HG02623 (cell line): ENCODE measurements at regions not wholly inside any gene's neighbourhood (a gene's known extent, or its start where the extent isn't known, plus 50 kb on each side); places are given as distances from the start of the nearest gene placed in this dataset.

Experiments
- ATAC-seq: cut with Tn5 transposase; IDR thresholded peaks from one replicate; pipeline ENCODE4 v1.9.1; 2021; ENCODE audit warnings: moderate library complexity; ENCODE audit not compliant: unreplicated experiment

DNA sequence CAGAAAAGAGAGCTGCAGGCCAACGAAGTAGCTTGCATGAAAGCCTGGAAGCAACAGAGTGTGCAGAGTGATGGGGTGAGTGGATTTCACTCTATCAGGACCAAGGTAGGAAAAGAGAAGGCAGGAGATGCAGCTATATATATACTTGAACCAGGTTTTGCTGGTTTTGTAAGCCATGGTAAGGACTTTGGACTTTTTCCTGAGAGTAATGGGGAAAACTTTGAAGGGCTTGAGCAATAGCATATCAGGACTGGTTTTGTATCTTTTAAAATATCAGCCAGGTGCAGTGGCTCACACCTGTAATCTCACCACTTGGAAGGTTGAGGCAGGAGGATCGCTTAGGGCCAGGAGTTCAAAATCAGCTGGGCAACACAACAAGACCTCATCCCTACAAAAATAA, 120.6 kb upstream of the NRP1 start:
- ATAC-seq = no peak

DNA sequence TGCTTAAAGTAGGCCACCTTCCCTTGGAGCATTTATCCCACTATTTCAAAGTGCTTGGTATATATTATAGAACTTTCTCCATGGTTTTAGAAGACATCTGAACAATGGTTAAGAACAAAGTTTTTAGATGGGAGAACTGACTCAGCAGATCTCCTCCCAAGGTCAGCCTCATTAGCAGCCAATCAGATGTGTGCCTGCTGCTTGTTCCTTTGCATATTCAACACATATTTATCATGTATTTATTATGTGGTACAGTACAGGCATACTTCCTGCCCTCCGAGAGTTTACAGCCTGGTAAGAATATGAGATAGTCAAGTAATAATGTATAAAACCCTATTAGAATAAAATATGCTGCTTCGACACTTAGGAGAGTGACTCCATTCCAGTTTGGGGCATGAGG, 120.1 kb upstream of the NRP1 start:
- ATAC-seq = no peak

DNA sequence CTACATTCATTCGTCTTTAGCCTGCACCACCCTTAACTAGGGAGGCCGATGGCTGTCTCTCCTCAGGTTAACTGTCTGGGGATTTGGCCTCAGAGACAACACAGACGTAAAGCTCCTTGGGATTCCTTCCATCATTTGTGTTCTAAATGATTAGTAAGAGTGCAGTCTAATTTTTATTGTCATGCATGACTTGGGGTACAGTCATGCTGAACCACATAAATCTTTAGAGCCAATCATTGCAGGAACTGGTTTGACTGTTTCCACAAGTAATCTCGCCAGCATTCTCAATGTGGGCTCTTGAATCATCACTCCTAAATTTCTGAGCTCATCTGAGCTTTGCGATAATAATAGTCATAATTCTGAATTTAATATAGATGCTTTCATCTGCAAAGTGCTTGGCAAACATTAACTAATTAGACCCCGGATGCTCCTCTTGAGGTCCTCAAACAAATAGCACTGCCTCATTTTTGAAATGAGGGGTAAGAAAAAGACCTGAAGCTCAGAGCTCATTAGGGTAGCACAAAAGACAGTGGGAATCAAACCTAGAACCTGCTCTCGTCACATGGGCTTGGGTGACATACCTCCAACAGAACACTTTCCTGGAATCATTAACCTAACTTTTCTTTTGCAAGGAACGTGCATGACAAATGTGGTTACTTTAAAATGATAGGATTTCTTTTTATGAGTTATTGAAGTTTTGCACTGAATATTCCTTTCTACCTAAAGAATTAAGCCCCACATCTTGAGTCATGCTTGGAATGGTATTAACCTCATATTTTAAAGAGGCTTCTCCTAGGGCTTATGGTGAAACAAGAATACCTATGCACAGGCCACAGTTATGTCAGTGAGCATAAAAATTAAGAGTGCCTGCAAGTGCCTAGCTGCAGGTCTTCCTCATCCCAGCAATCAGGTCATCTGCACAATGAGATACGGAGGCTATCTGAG, 118.9 kb upstream of the NRP1 start:
- no peak for ATAC-seq

DNA sequence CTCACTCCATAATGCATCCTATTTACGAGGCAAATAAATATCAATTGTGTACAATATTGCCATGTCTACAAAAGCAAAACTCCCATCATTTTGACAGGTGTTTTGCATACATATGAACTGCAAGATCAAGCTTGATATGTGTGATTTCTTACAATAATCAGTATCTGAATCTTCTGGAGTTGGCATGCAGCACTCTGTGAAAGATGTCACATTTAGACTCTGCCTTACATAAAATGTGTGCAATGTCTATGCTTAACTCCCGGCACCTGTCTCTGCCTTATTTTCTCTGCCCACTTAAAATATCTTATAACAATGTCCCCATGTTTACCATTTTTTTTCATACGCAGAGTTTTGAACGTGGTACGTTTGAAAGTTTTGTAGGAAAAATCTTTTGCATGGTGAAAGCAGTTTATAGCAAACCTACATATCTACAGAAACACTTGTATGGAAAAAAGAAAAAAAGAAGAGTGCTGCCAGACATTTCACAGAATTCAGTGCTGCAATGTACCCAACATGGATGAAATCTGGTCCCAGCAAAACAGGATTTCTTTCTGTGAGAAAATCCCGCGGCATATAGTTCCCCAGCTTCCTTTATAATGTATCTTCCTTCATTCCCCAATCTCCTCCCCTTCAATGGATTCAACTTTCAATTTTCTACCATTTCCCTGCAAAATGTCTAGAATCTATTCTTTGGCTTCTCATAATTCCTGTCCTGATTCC, 114.1 kb upstream of the NRP1 start:
- ATAC-seq = no peak

DNA sequence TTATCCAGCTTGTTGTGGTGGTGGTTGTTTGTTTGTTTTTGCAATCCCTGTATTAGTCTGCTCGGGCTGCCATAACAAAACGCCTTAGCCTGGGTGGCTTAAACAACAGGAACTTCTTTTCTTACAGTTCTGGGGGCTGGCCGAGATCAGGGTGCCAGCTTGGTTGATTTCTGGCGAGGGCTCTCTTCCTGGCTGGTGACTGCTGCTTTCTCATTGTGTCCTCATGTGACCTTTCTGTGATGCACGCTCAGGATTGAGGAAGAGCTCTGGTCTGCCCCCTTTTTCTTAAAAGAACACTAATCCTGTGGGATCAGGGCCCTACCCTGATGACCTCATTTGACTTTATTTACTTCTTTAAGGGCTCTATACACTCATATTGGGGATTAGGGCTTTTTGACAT, 107.1 kb upstream of the NRP1 start:
- no peak for ATAC-seq

DNA sequence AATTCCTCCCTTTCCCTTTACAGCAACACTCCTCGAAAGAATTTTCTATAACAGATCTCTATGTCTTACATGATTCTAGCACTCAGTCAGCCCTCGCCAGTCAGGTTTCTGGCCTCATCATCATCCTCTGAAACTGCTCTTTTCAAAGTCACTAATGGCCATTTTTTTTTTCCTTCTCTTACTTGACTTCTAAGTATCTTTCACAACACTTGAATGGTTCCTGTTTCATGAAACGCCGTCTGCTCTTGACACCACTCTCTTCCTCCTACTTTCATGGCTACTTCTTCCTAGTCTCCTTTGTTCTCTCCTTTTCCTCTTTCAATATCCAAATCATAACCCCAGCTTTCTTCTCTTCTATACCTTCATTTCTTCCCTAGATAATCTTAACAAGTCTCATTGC, 100.5 kb upstream of the NRP1 start:
- ATAC-seq = no peak

DNA sequence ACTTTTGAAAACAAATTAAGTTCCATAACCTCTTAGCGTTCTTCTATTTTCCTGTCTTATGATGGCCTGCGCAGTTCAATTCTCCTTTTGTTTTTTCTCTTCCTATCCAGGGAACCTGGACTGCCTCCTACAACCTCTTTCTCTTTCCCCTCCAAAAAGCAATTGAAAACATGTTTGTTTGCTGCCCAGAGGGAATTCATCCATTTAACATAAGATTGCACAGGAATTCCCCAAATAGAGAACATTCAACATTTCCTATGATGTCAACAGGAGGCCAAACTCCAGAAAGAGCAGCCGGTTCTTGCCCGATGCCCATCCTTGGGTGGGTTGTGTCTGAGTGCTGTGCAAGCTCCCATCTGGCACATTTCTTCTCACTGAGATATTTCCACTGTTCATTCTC, 94.2 kb upstream of the NRP1 start:
- no peak for ATAC-seq

DNA sequence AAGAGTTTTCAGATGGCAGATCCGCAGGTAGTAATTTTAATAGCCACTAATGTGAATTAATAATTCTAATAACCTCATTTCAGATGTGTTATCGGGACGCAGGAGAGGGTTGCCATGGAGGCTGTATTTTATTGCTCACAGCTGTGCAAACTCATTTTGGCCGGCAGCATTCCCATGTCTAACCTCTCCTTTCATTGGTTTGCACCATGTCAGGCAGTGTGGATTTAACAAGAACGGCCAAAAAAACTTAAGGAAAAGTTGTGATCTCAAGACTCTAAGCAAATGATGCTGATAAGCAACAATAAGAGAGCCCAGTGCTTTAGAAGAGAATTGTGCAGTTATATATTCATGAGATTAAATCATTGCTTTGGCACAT, 88.7 kb upstream of the NRP1 start:
- no peak for ATAC-seq

DNA sequence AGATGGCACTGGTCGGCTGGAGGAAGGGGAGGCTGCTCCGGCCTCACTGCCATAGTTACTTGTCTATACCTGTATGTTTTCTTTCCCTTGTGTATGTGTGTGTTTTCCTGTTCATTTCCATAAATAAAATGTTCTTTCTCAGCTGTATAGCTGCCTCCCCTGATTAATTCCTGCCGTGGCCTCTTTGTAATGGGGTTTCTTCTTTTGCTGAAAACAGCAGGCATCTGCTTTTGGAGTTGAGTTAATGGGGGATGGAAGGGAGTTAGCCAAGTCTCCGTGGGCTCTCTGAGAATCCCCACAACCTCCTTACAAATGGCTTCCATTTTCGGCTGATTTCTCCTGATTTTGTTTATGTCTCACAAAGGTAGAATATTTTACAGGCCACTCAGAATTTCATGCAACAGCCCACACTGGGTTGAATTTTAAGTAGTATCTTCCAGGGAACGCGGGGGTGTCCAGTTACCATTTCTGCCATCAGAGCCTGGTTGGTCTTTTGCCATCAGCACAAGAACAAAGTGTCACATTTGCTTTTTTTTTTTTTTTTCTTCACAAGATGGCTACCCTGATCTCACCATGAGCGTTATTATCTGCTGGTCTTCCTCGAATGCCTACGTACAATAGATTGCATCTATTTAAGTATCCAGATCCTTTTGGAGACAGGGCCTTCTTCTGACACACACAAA, 88.1 kb upstream of the NRP1 start:
- no peak for ATAC-seq

DNA sequence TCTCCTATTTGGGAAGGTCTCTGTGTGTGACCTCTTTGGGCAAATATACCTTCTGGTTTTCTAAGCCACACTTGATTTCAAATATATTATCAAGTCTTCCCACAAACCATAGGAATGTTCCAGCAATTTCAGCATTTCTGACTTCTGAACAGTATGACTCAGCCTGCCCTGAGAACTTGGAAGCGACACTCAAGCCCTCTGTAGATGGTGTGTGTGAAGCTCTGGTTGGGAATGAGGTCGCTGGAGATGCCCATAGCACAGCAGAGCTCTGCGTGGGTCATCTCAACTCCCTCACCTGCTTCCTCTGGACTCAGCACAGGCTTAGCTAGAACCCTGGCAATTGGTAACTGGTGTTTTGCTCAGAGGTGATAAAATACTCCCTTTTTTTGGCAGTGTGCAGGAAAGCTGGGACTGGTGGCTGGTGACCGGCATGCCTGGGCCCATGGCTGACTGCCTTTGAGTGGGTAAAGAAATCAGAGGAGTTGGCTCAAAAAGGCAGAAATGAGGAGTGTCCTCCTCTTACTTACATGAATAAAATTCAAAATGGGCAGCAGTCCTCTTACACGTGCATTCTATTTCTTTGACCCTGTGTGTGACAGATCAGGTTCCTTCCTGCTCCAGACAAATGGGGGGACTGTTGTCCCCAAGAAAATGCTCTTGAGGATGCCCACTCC, 87.5 kb upstream of the NRP1 start:
- ATAC-seq = no peak

DNA sequence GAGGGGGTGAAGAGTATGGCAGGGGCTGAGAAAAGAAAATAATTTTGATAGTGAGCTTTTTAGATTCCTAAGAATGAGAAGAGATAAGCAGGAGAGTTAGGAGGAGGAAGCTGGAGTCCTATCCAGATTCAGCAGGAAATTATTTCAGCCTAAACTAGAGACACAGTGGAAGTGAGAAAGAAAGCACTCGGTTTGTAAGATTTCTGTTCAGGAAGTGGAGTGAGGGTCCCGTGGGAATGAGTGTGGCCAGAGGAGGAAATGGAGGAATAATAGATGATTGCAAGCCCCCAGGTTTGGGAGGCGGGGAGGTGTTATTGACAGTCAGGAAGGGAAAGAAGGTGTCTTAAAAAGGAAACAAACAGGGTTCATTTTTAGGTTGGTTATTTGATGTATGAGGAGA, 84.8 kb upstream of the NRP1 start:
- ATAC-seq = no peak

DNA sequence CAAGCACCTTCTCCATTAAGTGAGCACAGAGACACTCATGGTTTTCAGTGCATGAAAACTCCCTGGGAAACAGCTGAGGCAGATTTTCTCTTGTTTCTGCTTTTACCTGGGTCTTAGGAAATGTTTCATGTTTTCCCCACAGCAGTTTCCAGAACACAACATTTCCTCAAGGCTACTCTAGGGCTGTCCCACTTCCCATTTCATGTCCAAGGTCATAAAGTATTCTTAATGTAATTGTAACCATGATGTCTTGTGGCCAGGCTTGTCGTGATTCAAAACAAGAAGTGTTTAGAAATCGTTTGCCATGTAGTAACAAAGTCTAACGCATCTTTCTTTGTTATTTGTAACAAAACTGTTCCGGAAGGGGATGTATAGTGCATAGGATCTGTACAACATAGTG, 83.8 kb upstream of the NRP1 start:
- ATAC-seq = no peak

DNA sequence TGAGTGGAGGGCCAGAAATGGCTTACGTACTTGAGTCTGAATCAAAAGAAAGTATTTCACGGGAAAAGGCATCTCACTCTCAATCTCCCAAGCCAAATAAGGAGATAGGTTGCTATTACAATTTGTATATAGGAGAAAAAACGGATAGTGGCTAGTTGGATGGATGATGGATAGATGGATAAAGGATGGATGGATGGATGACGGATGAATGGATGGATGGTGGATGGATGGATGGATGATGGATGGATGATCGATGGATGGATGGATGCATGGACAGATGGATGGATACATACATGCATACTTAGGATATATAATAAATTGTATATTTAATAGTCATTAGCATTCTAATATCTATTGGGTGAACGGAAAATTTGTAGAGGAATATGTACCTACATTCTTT, 82.2 kb upstream of the NRP1 start:
- ATAC-seq = no peak

DNA sequence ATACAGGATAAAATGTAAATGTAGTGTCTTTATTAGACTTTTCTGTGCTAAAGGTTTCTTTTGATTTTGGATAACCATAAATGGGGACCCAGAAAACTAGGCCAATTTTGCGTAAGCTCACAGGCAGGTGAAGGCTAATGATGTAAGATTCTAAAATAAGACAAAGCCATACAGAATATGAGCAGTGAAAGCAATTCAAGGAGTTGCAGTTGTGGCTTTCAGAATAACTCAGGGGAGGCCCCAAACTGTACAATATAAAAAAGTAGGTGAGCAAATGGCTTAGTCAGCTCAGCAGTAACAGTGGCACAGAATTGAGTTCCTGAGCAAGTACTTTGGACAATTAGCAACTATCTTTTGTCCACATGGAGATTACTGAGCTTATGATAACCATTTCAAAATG, 81.7 kb upstream of the NRP1 start:
- no peak for ATAC-seq

DNA sequence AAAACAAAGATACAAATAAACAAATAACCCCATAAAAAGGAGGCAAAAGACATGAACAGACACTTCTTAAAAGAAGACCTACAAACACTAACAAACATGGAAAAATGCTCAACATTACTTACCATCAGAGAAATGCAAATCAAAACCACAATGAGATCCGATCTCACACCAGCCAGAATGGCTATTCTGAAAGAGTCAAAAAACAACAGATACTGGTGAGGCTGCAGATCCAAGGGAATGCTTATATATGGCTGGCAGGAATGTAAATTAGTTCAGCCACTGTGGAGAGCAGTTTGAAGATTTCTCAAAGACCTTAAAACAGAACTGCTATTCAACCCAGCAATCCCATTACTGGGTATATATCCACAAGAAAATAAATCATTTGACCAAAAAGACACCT, 80.4 kb upstream of the NRP1 start:
- no peak for ATAC-seq

DNA sequence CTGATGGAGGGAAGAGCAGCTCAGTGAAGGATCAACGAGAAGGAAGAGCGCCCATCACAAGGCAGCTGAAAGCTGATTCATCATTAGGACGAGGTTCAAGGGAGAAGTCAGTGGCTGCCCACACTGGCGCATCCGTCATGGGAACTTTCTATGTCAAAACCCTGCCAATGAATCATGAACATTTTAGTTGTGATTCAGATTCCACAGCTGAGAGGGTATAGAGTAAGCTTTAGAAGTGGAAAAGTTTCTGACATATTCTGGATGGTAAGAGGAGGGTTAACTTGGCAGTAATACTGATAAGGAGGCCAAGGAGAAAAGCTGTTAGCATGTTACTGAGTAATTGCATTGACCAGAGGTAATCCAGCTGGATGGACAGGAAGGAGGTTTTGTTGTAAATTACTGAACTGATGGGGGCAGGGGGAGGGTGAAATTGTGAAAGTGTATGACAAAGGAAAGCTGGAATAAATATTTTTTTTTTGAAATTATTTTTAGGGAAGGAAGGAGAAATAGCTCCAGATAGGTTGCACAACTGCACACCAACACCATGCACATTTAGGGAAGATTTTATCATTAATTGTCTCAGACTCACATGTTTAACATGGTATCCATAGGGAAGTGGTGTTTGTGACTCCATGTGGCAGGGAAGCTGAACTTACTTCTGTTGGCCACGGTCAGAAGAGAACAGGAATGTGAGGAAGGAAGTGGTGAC, 78.3 kb upstream of the NRP1 start:
- ATAC-seq = no peak

DNA sequence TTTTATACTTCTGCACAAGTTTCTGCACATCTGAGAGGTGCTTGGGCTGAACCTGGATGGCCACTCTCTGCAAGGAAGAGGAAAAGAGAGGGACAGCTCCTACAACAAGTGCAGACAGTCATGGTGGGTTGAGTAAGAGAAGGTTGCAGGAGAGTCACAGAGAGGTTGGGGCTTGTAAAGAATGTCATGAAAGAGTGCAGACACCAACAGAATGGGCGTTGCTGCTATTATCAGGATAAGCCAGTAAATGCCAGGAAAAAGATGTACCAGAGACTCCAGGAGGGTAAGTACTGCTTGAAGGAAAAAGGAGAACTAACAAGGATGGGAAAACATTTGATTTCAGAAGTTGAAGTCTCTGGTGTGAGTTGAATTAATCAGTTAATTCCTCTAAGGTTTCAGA, 77.8 kb upstream of the NRP1 start:
- no peak for ATAC-seq

DNA sequence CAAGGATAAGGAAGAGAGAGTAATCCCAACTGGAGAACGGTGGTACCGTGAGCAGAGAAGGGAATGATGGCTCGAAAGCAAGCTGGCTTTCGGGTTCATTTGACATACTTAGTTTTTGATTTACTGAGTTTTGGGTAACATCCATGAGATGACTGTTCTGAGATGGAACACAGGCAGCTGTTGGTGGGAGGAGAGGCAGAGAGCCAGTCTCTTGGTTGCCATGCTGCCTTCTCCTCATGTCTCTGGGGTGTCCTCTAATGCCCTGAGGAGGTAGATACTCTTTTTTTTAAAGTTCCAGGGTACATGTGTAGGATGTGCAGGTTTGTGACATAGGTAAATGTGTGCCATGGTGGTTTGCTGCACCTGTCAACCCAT, 76.4 kb upstream of the NRP1 start:
- no peak for ATAC-seq

DNA sequence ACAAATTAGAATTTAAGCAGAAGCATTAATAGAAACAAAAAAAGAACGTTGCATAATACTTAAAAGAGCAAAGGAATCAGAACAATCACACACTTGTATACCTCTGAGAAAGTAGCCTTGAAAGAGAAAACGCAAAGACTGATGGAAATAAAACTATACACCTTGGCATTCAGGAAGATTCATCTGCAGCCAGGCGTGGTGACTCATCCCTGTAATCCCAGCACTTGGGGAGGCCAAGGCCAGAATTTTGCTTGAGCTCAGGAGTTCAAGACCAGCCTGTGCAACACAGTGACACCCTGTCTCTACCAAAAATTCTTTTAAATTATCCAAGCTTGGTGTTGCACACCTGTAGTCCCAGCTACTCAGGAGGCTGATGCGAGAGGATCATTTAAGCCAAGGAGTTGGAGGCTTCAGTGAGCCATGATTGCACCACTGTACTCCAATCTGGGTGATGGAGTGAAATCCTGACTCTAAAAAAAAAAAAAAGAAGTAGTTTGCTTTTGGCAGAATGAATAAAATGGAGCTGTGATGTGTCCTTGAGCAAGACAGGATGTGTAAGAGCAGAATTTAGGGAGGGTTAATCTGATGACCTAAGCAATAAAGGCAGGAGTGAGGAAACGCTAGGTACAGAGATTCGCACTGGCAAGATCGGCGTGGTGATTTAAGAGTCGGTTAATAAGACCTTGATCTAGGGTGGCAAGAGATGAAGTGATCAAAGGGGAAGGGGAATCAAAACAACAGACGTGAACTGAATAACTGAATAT, 75.8 kb upstream of the NRP1 start:
- no peak for ATAC-seq

DNA sequence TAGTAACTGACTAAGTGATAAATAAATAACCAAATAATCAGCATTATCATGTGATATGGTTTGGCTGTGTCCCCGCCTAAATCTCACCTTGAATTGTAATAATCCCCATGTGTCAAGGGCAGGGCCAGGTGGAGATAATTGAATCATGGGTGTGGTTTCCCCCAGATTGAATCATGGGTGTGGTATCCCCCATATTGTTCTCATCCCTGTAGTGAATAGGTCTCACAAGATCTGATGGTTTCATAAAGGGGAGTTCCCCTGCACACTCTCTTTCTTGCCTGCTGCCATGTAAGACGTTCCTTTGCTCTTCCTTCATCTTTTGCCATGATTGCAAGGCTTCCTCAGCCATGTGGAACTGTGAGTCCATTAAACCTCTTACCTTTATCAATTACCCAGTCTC, 72.1 kb upstream of the NRP1 start:
- ATAC-seq = no peak
